ENCODE measurements at regions not wholly inside any gene's neighbourhood (a gene's known extent, or its start where the extent isn't known, plus 50 kb on each side); places are given as distances from the start of the nearest gene placed in this dataset.
"Not testable (repeated sequence)": the region's sequence is repeated elsewhere in the genome, so short reads cannot be mapped to it uniquely, and the experiment has no call there.

DNA sequence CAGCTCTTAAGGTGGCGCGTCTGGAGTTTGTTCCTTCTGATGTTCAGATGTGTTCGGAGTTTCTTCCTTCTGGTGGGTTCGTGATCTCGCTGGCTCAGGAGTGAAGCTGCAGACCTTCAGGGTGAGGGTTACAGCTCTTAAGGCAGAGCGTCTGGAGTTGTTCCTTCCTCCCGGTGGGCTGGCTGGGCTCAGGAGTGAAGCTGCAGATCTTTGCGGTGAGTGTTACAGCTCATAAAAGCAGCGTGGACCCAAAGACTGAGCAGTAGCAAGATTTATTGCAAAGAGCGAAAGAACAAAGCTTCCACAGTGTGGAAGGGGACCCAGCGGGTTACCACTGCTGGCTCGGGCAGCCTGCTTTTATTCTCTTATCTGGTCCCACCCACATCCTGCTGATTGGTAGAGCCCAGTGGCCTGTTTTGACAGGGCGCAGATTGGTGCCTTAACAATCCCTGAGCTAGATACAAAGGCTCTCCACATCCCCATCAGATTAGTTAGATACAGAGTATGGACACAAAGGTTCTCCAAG lies 244.3 kb downstream of the PLA2G4A start:
- DNase-seq; H3K4me1 ChIP-seq; H3K27ac ChIP-seq; H3K36me3 ChIP-seq; H3K4me3 ChIP-seq; H3K9me3 ChIP-seq (replicated peaks); H3K27me3 ChIP-seq: not testable (repeated sequence)

GRCh38 chr1:187073634-187074245 lies 245.0 kb downstream of the PLA2G4A start:
- H3K4me3 ChIP-seq; H3K36me3 ChIP-seq; H3K27me3 ChIP-seq; H3K27ac ChIP-seq; H3K4me1 ChIP-seq; DNase-seq; H3K9me3 ChIP-seq (replicated peaks): not testable (repeated sequence)

GRCh38 chr1:187074445-187075048 lies 245.8 kb downstream of the PLA2G4A start:
- H3K27ac ChIP-seq, result no peak overlapping the region
- no peaks in the 10 kb centered on the region for H3K9me3 ChIP-seq (replicated peaks)
- H3K36me3 ChIP-seq, result no peaks in the 10 kb centered on the region
- H3K4me3 ChIP-seq, result no peak overlapping the region
- H3K4me1 ChIP-seq, result no peaks in the 10 kb centered on the region
- no peak for DNase-seq
- no peaks in the 10 kb centered on the region for H3K27me3 ChIP-seq

DNA sequence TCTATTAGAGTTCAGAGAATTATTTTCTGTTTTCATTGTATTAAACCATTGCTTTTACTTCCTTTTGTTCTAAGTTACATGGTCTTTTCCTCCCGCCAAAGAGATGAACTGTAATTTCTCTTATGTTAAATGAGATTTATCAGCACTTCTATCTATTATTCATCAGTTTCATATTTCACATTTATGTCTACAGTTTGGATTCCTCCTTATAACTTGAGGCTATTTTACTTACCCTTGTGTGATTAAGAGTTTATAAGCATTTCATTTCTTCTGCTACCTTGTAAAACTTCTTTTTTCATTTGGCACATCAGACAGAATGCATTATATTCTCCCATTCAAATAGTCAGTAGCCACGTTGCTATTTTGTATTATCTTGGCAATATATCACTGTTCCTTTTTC lies 248.2 kb downstream of the PLA2G4A start:
- no peak overlapping the region for H3K27ac ChIP-seq
- H3K36me3 ChIP-seq, result no peaks in the 10 kb centered on the region
- no peaks in the 10 kb centered on the region for H3K9me3 ChIP-seq (replicated peaks)
- H3K27me3 ChIP-seq, result no peaks in the 10 kb centered on the region
- no peak overlapping the region for H3K4me3 ChIP-seq
- H3K4me1 ChIP-seq, result no peaks in the 10 kb centered on the region
- DNase-seq, result no peak

DNA sequence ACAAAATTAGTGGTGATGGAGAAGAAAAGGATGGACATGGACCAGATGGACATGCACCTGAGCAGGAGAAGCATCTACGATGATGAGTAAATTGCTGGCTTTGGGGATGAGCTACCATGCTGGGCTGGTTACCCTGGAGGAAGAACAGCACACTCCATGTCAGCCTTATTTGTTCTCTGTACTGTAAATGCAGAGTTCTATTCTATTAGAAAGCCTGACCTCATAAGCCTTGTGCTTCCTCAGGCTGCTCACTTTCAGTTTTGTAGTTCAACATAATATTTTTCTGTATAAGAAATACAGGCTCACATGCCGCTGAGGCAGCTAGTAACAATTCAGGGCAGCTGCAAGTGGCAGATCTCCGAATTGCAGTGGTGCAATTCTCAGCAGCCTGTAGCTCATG lies 249.6 kb downstream of the PLA2G4A start:
- no peaks in the 10 kb centered on the region for H3K4me1 ChIP-seq
- no peaks in the 10 kb centered on the region for H3K9me3 ChIP-seq (replicated peaks)
- no peak overlapping the region for H3K27ac ChIP-seq
- DNase-seq, result no peak
- H3K27me3 ChIP-seq, result no peaks in the 10 kb centered on the region
- H3K36me3 ChIP-seq, result no peaks in the 10 kb centered on the region
- no peak overlapping the region for H3K4me3 ChIP-seq

GRCh38 chr1:187078916-187079315 lies 250.2 kb downstream of the PLA2G4A start:
- DNase-seq, result no peak
- Histone ChIP-seq H3K27ac (no peak overlapping the region), H3K4me1 (no peaks in the 10 kb centered on the region), H3K27me3 (no peaks in the 10 kb centered on the region), H3K9me3 (replicated peaks) (no peaks in the 10 kb centered on the region), H3K4me3 (no peak overlapping the region), H3K36me3 (no peaks in the 10 kb centered on the region)

GRCh38 chr1:187079330-187079729 lies 250.6 kb downstream of the PLA2G4A start:
- no peaks in the 10 kb centered on the region for H3K9me3 ChIP-seq (replicated peaks)
- H3K36me3 ChIP-seq, result no peaks in the 10 kb centered on the region
- H3K27ac ChIP-seq, result no peak overlapping the region
- no peak overlapping the region for H3K4me3 ChIP-seq
- H3K4me1 ChIP-seq, result no peaks in the 10 kb centered on the region
- no peak for DNase-seq
- no peaks in the 10 kb centered on the region for H3K27me3 ChIP-seq

GRCh38 chr1:187091666-187092065 lies 262.9 kb downstream of the PLA2G4A start:
- no peak for DNase-seq
- H3K9me3 ChIP-seq (replicated peaks), result no peaks in the 10 kb centered on the region

DNA sequence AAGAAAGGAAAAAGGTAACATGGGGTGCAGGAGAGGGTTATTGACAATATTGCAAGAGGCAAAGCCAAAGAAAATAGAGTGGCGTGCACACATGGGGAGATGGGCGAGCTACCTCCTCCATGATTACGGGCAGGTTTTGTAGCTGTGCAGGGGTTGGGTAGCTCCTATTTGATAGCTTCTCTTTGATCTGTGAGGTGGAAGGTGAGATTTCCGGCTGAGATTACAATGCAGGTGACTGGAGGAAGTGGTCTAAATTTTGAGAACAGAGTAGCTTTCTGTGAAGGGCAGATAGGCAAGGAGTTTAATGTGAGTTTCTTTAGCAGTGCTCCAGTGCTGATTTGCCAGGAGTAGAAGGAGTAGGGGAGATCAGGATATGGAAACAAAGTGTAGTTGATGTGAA lies 263.4 kb downstream of the PLA2G4A start:
- no peak for DNase-seq
- Histone ChIP-seq H3K27ac (no peak overlapping the region), H3K4me3 (no peak overlapping the region), H3K9me3 (replicated peaks) (no peaks in the 10 kb centered on the region), H3K27me3 (no peaks in the 10 kb centered on the region), H3K4me1 (no peaks in the 10 kb centered on the region), H3K36me3 (no peaks in the 10 kb centered on the region)

More at GRCh38 chr1:187091666-187092065, 262.9 kb downstream of the PLA2G4A start:
- no peaks in the 10 kb centered on the region for H3K36me3 ChIP-seq
- no peak overlapping the region for H3K27ac ChIP-seq
- no peak overlapping the region for H3K4me3 ChIP-seq
- no peaks in the 10 kb centered on the region for H3K27me3 ChIP-seq
- no peaks in the 10 kb centered on the region for H3K4me1 ChIP-seq

GRCh38 chr1:187096689-187097088 lies 267.9 kb downstream of the PLA2G4A start:
- Histone ChIP-seq H3K4me1 (no peaks in the 10 kb centered on the region), H3K27ac (no peak overlapping the region), H3K36me3 (no peaks in the 10 kb centered on the region), H3K4me3 (no peak overlapping the region), H3K9me3 (replicated peaks) (no peaks in the 10 kb centered on the region), H3K27me3 (no peaks in the 10 kb centered on the region)
- no peak for DNase-seq

- Histone ChIP-seq H3K27ac (no peak overlapping the region), H3K27me3 (no peaks in the 10 kb centered on the region), H3K9me3 (replicated peaks) (no peaks in the 10 kb centered on the region), H3K36me3 (no peaks in the 10 kb centered on the region), H3K4me1 (no peaks in the 10 kb centered on the region), H3K4me3 (no peak overlapping the region)
- DNase-seq, result no peak
These were observed 281.6 kb downstream of the PLA2G4A start for GRCh38 chr1:187110351-187110750.

DNA sequence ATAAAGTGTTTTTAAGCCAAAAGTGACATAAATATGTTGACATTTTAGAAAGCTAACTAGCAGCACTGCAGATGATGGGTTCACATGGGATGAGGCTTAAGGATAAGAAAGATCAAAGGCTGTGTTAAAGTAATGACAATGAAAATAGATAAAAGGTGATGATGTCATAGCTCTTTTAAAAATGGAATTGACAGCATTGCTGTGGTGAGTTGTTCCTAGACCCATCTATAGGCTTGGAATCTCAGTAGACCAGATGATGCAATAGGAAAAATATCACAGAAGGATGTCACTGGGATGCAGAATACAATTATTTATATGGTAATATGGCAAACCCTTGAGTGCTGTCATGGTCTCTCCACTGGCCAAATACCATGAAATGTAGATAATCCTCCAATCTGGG lies 286.0 kb downstream of the PLA2G4A start:
- no peak overlapping the region for H3K4me3 ChIP-seq
- H3K27me3 ChIP-seq, result 0 out of 2 replicates have a peak, but pooled peaks cover 2% of the 10 kb centered on the region
- no peaks in the 10 kb centered on the region for H3K4me1 ChIP-seq
- H3K36me3 ChIP-seq, result no peaks in the 10 kb centered on the region
- H3K27ac ChIP-seq, result no peak overlapping the region
- H3K9me3 ChIP-seq (replicated peaks), result no peaks in the 10 kb centered on the region
- DNase-seq, result no peak

DNA sequence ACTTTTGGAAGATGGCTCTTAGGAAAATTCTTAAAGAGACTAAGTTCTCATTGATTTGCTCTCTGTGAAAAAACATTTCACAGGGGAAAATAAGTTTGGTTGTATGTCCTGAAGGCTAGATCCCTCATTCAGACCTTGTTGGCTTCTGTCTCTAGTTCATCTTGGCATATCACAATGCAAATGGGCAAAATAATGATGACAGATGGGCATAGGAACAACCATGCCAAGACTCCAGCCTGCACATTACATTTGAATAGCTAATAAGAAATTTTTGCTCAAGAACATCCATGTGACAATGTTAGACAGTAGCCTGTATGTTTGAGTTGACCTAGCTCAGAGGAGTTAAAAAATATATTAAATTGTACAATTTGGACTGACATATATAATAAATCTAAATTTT lies 292.9 kb downstream of the PLA2G4A start:
- H3K9me3 ChIP-seq (replicated peaks), result no peaks in the 10 kb centered on the region
- H3K4me1 ChIP-seq, result no peaks in the 10 kb centered on the region
- no peaks in the 10 kb centered on the region for H3K36me3 ChIP-seq
- H3K27ac ChIP-seq, result no peak overlapping the region
- 0 out of 2 replicates have a peak, but pooled peaks cover 2% of the 10 kb centered on the region for H3K27me3 ChIP-seq
- no peak for DNase-seq
- H3K4me3 ChIP-seq, result no peak overlapping the region

DNA sequence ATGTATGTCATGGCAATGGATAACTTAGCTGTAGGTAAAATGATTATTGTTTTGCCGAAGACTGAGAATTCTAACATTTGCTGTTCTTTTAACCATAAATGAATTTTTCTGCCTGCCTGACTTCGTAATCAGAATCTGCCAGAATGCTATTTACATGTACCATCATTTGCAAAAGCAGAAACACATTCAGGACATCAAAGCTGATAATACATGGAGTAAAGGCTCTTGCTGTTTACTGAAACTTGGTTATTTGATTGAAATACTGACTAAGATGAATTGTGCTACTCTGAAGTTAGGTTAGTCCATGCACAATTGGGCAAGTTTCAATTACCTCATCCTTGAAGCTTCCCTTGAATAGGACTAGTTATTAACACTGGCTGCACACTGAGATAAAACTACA lies 293.8 kb downstream of the PLA2G4A start:
- Histone ChIP-seq H3K4me1 (no peaks in the 10 kb centered on the region), H3K27ac (no peak overlapping the region), H3K27me3 (no peaks in the 10 kb centered on the region), H3K4me3 (no peak overlapping the region), H3K36me3 (no peaks in the 10 kb centered on the region), H3K9me3 (replicated peaks) (no peaks in the 10 kb centered on the region)
- no peak for DNase-seq

- Histone ChIP-seq H3K9me3 (replicated peaks) (no peaks in the 10 kb centered on the region), H3K36me3 (no peaks in the 10 kb centered on the region), H3K27me3 (no peaks in the 10 kb centered on the region), H3K4me1 (no peaks in the 10 kb centered on the region), H3K4me3 (no peak overlapping the region), H3K27ac (no peak overlapping the region)
- DNase-seq, result no peak
These were observed 300.4 kb downstream of the PLA2G4A start for GRCh38 chr1:187129132-187129531.

- H3K4me1 ChIP-seq, result no peaks in the 10 kb centered on the region
- H3K27me3 ChIP-seq, result no peaks in the 10 kb centered on the region
- DNase-seq, result no peak
- no peak overlapping the region for H3K4me3 ChIP-seq
- no peaks in the 10 kb centered on the region for H3K36me3 ChIP-seq
- H3K9me3 ChIP-seq (replicated peaks), result no peaks in the 10 kb centered on the region
- H3K27ac ChIP-seq, result no peak overlapping the region
These were observed 315.0 kb downstream of the PLA2G4A start for GRCh38 chr1:187143783-187144182.
